ENCODE measurements at regions not wholly inside any gene's neighbourhood (a gene's known extent, or its start where the extent isn't known, plus 50 kb on each side); places are given as distances from the start of the nearest gene placed in this dataset.

DNA sequence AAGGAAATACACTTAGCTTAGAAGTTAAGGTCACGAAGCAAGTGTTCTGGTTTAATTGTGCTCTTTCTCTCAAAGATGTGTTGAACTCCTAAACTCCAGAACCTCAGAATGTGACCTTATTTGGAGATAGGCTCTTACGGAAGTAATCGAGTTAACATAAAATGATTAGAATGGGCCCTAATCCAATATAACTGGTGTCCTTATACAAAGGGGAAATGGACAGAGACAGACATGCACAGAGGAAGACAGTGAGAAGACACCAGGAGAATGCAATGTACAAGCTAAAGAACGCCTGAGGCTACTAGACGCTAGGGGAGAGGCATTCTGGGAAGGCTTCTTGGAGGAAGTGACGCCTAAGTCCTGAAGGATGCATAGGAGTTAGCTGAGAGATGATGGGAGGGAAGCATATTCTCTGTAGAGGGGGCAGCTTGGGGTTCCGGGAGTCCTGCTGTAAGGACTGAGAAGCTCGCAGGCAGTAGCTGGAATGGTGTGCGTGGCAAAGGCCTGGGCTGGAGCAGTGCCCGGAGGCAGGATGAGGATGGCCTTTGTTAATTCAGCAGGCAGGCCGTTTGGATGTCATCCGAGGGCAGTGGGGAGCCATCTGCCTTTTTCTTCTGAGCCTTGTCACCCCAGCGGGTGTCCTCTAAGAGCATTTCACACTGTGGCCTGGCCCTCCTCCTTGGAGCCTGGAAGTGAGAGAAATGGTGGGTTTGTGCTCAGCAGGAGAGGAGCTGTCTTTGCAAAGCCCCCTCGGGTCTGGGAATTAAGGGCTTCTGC is 513.4 kb downstream of the SHQ1 start:
- no peaks in the 10 kb centered on the region for H3K4me1 ChIP-seq
- H3K9me3 ChIP-seq, result no peaks in the 10 kb centered on the region
- H3K36me3 ChIP-seq (replicated peaks), result no peaks in the 10 kb centered on the region
- H3K4me3 ChIP-seq, result no peak overlapping the region
- in situ Hi-C loops (cut with MboI; ENCODE audit: low sequenced_read_pairs), result no loop called here
- H3K27me3 ChIP-seq (ENCODE audit: low read depth), result no peaks in the 10 kb centered on the region
- DNase-seq (ENCODE audit: low spot score in 2 of 2), result no peak

DNA sequence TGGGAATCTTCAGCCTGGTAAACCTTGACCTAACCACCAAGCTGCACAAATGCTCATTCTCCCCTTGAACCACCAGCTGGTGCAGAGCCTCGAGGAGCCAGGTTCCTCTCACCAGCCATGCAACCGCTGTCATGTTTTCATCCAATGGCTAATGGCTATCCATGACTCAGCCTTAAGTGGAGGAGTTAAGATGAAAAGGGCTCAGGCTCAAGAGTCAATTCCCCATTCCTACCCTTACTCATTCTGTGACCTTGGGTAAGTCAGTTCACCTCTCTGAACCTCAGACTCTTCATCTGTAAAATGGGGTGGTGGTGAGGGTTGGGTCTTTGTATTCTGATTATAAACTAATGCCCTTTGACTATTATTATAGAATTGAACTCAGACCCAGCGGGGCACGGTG is 515.6 kb downstream of the SHQ1 start:
- in situ Hi-C loops (cut with MboI; ENCODE audit: low sequenced_read_pairs), result no loop called here
- Histone ChIP-seq H3K4me3 (no peak overlapping the region), H3K9me3 (no peaks in the 10 kb centered on the region), H3K4me1 (no peaks in the 10 kb centered on the region; the same call in 1 of the 2 replicates), H3K36me3 (replicated peaks) (no peaks in the 10 kb centered on the region), H3K27me3 (ENCODE audit: low read depth) (no peaks in the 10 kb centered on the region)
- DNase-seq (ENCODE audit: low spot score in 2 of 2), result no peak

DNA sequence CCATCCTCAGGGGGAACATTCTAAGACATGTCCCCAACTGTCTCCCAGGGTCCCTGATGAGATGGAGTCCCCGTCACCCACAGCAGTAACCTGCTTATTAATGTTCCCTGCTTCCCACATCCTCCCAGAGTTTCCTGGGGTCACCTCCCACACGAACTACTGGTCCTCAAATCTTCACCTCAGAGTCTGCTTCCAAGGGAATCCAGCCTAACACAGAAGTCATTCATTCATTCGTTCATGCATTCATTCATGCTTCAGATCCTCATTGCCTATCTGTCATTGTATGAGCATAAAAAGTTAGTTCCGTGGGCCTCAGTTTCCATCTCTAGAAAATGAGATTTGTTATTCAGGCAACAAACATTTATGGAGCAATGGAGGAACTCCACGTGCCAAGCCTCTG is 516.2 kb downstream of the SHQ1 start:
- no peak overlapping the region for H3K4me3 ChIP-seq
- H3K36me3 ChIP-seq (replicated peaks), result no peaks in the 10 kb centered on the region
- H3K4me1 ChIP-seq, result no peaks in the 10 kb centered on the region; the same call in 1 of the 2 replicates
- no peak for DNase-seq (ENCODE audit: low spot score in 2 of 2)
- no peaks in the 10 kb centered on the region for H3K9me3 ChIP-seq
- no peaks in the 10 kb centered on the region for H3K27me3 ChIP-seq (ENCODE audit: low read depth)
- in situ Hi-C loops (cut with MboI; ENCODE audit: low sequenced_read_pairs), result no loop called here

- no peaks in the 10 kb centered on the region for H3K27me3 ChIP-seq (ENCODE audit: low read depth)
- in situ Hi-C loops (cut with MboI; ENCODE audit: low sequenced_read_pairs), result no loop called here
- H3K4me1 ChIP-seq, result no peaks in the 10 kb centered on the region; the same call in 1 of the 2 replicates
- H3K36me3 ChIP-seq (replicated peaks), result no peaks in the 10 kb centered on the region
- H3K4me3 ChIP-seq, result no peak overlapping the region
- DNase-seq (ENCODE audit: low spot score in 2 of 2), result no peak
- no peaks in the 10 kb centered on the region for H3K9me3 ChIP-seq
Measured at GRCh38 chr3:72331076-72331475, 517.2 kb downstream of the SHQ1 start.

DNA sequence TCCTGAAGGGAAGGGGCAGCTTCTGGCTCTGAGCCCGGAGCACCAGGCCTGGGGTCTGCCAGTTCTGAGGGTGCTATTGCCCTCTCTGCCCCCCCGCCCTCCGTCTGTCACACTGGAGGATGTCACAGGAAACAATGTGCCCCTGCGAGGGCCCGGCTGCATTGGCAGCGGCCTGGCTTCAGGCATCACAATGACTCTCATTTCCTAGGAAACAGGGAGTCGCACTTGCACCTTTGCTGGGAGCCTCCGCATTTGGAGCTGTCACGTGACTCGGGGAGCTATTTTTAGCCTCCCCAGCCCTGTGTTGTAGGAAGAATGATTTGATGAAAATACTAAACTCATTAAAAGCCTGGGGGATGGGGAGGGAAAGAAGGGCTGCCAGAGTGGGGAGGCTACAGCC is 518.9 kb downstream of the SHQ1 start:
- Histone ChIP-seq H3K36me3 (replicated peaks) (no peaks in the 10 kb centered on the region), H3K9me3 (no peaks in the 10 kb centered on the region), H3K4me3 (no peak overlapping the region), H3K27me3 (ENCODE audit: low read depth) (no peaks in the 10 kb centered on the region), H3K4me1 (no peaks in the 10 kb centered on the region; the same call in 1 of the 2 replicates)
- peak in 1 of 2 experiments; percentile 45 for DNase-seq (ENCODE audit: low spot score in 2 of 2)
- in situ Hi-C loops (cut with MboI; ENCODE audit: low sequenced_read_pairs), result no loop called here

DNA sequence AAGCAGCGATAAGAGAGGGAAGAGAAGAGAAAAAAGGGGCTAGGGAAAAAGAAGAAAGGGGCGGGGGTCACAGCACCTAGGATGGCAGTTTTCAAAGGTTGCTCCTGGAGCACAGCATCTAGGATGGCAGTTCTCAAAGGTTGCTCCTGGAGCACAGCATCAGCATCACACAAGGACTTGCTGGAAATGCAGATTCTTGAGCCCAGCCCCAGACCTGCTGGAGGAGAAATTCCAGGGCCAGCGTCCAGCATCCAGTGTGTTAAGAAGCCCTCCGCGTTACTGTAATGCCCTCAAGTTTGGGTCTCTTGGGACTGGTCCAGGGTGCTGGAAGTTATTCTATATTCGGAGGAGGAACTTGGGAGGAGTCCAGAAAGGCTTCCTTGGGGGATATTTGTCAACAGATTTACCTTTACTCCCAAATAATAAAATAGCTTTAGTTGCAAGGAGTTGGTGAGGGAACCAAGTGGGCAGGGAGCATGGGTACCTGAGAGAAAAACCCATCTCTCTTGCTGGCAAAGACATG is 519.4 kb downstream of the SHQ1 start:
- Histone ChIP-seq H3K4me3 (no peak overlapping the region), H3K9me3 (no peaks in the 10 kb centered on the region), H3K36me3 (replicated peaks) (no peaks in the 10 kb centered on the region), H3K27me3 (ENCODE audit: low read depth) (no peaks in the 10 kb centered on the region), H3K4me1 (no peaks in the 10 kb centered on the region; the same call in 1 of the 2 replicates)
- DNase-seq (ENCODE audit: low spot score in 2 of 2), result no peak
- in situ Hi-C loops (cut with MboI; ENCODE audit: low sequenced_read_pairs), result no loop called here

DNA sequence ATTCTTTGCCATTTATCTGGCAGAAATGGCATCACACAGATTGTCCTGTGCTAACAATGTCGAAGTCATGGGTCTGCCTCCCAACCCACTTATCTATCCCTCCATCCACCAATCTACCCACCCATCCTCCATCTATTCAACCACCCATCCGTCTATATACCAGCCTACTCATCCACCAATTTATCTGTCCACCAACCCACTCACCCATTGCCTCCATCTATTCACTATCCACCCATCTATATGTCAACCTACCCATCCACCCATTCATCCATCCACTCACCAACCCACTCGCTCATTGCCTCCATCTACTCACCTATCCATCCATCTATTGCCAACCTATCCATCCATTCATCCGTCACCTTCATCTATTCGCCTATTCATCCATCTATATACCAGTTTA is 521.2 kb downstream of the SHQ1 start:
- no peaks in the 10 kb centered on the region for H3K9me3 ChIP-seq
- H3K4me3 ChIP-seq, result no peak overlapping the region
- no peaks in the 10 kb centered on the region; the same call in 1 of the 2 replicates for H3K4me1 ChIP-seq
- DNase-seq (ENCODE audit: low spot score in 2 of 2), result no peak
- H3K36me3 ChIP-seq (replicated peaks), result no peaks in the 10 kb centered on the region
- H3K27me3 ChIP-seq (ENCODE audit: low read depth), result no peaks in the 10 kb centered on the region
- in situ Hi-C loops (cut with MboI; ENCODE audit: low sequenced_read_pairs), result no loop called here

DNA sequence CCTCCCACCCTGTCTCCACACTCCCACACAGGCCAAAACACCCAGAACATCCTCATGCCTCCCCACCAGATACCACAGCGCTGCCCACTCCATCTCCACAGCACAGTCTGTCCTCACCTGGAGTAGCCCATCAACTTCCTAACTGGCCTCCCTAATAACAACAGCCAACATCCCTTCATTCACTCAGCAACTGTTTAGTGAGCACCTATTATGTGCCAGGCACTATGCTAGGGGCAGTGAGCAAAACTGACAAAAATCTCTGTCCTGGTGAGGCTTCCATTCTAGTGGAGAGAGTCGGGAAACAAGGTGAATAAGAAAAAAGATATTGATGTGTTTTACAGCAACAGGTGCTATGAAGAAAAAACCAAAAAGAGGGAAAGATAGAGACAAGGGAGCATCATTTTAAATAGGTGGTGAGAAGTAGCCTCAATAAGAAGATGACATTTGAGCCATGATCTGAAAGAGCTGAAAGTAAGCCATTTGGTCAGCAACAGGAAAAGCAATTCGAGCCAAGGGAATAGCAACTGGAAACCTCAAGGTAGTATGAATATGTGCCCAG is 523.9 kb downstream of the SHQ1 start:
- Histone ChIP-seq H3K9me3 (no peaks in the 10 kb centered on the region), H3K27me3 (ENCODE audit: low read depth) (no peaks in the 10 kb centered on the region), H3K4me1 (no peaks in the 10 kb centered on the region), H3K36me3 (replicated peaks) (no peaks in the 10 kb centered on the region), H3K4me3 (no peak overlapping the region)
- in situ Hi-C loops (cut with MboI; ENCODE audit: low sequenced_read_pairs), result no loop called here
- no peak for DNase-seq (ENCODE audit: low spot score in 2 of 2)

DNA sequence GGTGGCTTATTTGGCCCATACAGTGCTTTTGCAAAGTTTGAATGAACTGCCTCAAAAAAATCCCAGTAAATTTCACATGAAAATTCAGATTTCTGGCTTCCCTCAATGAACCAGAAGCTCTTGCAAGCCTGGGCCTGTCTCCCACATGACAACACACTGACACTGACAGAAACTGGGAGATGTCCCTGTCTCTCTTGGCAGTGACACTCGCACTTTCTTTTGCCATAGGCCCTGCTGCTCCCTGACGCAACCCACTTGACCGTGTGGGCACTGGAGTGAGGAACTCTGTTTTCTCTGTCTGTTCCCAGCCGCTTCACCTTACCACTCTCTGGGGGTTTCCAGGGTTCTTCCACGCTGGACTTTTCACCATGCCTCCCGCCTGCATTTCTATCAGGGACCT is 524.5 kb downstream of the SHQ1 start:
- Histone ChIP-seq H3K27me3 (ENCODE audit: low read depth) (no peaks in the 10 kb centered on the region), H3K4me1 (no peaks in the 10 kb centered on the region), H3K36me3 (replicated peaks) (no peaks in the 10 kb centered on the region), H3K4me3 (no peak overlapping the region), H3K9me3 (no peaks in the 10 kb centered on the region)
- in situ Hi-C loops (cut with MboI; ENCODE audit: low sequenced_read_pairs), result no loop called here
- DNase-seq (ENCODE audit: low spot score in 2 of 2), result no peak

- in situ Hi-C loops (cut with MboI; ENCODE audit: low sequenced_read_pairs), result no loop called here
- Histone ChIP-seq H3K36me3 (replicated peaks) (no peaks in the 10 kb centered on the region), H3K4me1 (no peaks in the 10 kb centered on the region), H3K4me3 (no peak overlapping the region), H3K27me3 (ENCODE audit: low read depth) (no peaks in the 10 kb centered on the region), H3K9me3 (no peaks in the 10 kb centered on the region)
- DNase-seq (ENCODE audit: low spot score in 2 of 2), result no peak
Measured at GRCh38 chr3:72322264-72322976, 525.8 kb downstream of the SHQ1 start.

DNA sequence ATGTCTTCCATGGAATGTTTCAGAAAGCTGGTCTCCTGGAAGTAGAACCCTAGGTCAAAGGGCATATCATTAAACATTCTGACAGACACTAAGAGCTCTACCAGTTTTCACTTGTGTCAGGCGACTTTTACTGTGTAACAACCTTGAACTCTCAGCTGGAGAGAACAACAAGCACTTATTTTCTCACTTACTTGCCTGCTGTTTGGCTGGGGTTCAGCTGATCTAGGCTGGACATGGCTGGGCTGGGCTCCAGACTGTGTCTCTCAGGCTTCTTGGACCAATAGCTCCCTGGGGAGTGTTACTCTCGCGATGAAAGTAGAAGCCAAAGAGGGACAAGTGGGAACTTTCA is 527.3 kb downstream of the SHQ1 start:
- H3K4me1 ChIP-seq, result no peaks in the 10 kb centered on the region
- H3K9me3 ChIP-seq, result no peaks in the 10 kb centered on the region
- no peak for DNase-seq (ENCODE audit: low spot score in 2 of 2)
- H3K4me3 ChIP-seq, result no peak overlapping the region
- in situ Hi-C loops (cut with MboI; ENCODE audit: low sequenced_read_pairs), result no loop called here
- H3K36me3 ChIP-seq (replicated peaks), result no peaks in the 10 kb centered on the region
- H3K27me3 ChIP-seq (ENCODE audit: low read depth), result no peaks in the 10 kb centered on the region

DNA sequence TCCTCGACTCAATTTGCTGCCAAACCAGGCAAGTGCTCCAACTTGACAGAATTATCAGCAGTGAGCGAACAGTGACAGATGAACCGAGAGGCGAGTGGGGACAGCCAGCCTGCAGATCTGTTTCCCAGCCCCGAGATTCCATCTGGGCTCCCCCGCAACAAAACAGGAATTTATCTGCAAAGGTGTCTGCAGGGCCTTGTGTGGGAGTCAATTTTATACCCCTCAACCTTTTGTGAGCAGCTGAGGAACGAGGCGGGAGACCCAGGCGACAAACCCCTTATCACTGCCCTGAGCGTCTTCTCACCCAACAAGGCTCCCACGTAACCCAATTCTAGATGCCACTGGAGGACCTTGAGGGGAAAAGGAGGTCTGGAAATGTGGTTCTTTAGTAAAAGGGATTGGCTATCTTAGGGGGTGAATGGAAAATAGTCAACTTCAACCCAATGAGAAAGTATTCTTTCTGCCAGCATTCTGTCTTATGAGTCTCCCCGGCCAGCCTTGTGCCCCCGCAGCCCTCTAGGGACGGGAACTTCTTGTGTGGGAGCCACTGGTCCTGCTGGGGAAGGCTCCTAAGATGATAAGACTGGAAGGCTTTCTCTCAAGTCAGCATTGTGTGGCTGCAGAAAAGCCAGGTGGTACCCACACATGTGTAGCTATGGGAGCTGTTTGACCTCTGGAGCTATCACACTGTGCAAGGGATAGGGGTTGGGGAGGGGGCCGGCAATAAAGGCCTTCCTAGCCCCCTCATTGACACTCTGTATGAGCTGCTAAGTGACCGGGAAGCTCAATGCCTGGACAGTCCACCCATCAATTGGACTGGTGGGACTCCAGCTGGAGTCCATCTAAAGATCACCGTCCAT is 527.9 kb downstream of the SHQ1 start:
- Histone ChIP-seq H3K9me3 (no peaks in the 10 kb centered on the region), H3K4me1 (no peaks in the 10 kb centered on the region), H3K27me3 (ENCODE audit: low read depth) (no peaks in the 10 kb centered on the region), H3K4me3 (no peak overlapping the region), H3K36me3 (replicated peaks) (no peaks in the 10 kb centered on the region)
- DNase-seq (ENCODE audit: low spot score in 2 of 2), result no peak
- in situ Hi-C loops (cut with MboI; ENCODE audit: low sequenced_read_pairs), result no loop called here

DNA sequence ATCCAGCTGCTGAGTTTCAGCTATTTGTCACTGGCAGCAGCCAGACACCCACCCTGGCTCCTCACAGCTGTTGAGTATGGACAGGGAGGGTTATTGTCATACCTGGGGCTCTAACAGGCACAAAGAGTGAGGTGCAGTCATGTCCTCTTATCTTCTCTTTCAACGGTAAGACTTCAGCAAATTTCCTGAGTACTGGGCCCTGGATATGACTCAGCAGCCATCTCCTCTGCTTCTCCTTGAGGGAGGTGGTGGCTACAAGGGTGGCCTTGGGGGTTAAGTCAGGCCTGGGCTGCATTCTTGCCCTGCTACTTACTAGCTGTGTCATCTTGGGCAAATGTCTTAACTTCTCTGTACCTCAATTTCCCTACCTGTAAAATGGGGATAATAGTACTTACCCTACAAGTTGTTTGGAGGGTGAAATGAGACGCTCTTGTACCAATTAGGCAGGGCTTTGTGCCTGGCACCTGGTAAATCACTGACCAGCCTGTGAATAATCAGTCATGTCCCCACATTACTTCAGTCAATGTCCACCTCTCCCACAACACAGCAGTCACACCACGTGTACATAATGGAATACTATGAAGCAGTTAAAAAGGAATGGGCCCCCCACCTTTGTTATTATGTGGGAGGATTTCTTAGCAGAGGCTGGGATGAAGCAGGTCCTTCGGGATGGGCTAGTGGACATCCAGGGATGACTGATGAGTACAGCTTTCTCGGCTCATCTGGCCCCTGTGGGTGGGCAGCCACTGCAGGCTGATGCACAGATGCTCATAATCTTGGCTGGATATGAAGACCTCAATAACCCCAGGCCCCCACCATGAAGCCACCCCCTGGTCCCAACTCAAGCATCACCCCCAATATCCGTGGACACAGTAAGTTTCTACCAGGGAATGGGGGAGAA is 528.8 kb downstream of the SHQ1 start:
- in situ Hi-C loops (cut with MboI; ENCODE audit: low sequenced_read_pairs), result no loop called here
- no peaks in the 10 kb centered on the region for H3K9me3 ChIP-seq
- no peak overlapping the region for H3K4me3 ChIP-seq
- no peak for DNase-seq (ENCODE audit: low spot score in 2 of 2)
- no peaks in the 10 kb centered on the region for H3K27me3 ChIP-seq (ENCODE audit: low read depth)
- H3K36me3 ChIP-seq (replicated peaks), result no peaks in the 10 kb centered on the region
- no peaks in the 10 kb centered on the region for H3K4me1 ChIP-seq
